ENCODE measurements at regions not wholly inside any gene's neighbourhood (a gene's known extent, or its start where the extent isn't known, plus 50 kb on each side); places are given as distances from the start of the nearest gene placed in this dataset.

DNA sequence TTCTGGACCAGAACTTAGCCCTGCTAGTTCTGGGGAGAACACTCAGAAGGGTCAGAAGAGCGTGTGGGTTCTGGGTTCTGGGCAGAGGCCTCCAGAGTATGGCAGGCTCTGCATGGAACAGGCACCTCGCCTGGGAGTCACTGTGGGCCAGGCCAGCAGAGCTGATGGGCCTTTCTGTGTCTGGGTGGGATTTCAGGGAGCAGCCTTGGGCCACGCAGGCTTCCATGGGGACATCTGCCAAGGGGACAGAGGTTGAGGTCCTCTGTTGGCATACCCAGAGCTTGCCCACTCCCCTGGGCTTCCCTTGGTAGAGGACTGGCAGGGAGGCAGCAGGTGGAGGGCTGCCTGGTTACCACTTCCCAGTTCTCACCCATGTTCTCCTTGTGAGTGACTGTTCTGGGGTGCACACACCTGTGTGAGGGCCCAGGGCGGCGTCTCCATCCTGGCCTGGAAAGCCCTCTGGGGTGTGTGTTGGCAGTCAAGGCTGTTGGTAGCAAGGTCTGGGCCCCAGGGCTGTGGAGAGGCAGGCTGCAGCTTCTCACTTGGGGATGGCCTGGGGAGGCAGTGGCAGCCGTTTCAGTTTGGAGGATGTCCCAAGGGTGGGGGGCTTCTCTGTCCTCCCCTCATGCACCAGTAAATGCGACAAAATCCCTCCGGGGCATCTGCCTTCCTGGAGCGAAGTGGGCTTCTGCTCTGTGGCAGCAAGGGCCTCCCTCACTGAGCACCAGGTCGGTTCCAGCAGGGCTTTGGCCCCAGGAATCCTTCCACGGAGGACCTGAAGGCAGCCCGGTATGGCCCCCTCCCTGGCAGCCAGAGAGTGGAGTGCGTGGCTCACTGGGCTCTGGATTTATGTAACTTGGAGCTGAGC, 74.6 kb upstream of the HDAC4 start:
- H3K4me1 ChIP-seq = no peaks in the 10 kb centered on the region
- peak in 1 of 3 donors; percentile 35 for DNase-seq
- no peaks in the 10 kb centered on the region for H3K27me3 ChIP-seq
- TF ChIP-seq, protein P1, sequence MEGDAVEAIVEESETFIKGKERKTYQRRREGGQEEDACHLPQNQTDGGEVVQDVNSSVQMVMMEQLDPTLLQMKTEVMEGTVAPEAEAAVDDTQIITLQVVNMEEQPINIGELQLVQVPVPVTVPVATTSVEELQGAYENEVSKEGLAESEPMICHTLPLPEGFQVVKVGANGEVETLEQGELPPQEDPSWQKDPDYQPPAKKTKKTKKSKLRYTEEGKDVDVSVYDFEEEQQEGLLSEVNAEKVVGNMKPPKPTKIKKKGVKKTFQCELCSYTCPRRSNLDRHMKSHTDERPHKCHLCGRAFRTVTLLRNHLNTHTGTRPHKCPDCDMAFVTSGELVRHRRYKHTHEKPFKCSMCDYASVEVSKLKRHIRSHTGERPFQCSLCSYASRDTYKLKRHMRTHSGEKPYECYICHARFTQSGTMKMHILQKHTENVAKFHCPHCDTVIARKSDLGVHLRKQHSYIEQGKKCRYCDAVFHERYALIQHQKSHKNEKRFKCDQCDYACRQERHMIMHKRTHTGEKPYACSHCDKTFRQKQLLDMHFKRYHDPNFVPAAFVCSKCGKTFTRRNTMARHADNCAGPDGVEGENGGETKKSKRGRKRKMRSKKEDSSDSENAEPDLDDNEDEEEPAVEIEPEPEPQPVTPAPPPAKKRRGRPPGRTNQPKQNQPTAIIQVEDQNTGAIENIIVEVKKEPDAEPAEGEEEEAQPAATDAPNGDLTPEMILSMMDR (IDR thresholded peaks at IDR 0.05) = no peak
- TF ChIP-seq POLR2A (IDR thresholded peaks at IDR 0.05) = no peak
- H3K27ac ChIP-seq = no peak overlapping the region
- H3K4me3 ChIP-seq = no peak overlapping the region
- no peaks in the 10 kb centered on the region for H3K36me3 ChIP-seq
- H3K9me3 ChIP-seq = no peaks in the 10 kb centered on the region

DNA sequence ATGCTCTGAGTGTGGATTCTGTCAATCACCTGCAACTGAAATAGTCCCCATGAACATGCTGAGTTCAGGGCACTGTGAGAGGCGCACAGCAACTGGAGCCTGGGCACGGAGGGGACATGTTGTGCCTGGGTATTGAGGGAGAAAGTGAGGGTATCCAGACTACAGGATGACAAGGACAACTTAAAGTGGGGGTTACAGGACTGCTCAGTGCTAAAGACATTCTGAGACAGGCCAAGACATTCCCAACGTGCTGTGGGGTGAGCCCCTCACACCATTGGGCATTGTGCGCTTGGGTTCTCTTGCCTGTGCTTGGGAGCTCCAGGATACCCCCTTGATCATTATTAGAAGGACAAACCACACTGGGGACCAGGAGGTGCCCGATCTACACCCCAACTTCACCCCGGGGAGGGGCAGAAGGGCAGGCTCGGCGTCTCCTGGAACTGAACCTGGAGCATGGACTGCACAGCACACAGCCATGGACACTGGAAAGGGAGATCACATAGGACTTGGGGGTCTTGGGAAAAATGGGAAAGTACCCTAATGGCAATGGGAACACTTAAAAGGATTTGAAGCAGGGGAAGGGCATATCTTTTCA, 72.5 kb upstream of the HDAC4 start:
- Histone ChIP-seq H3K27me3 (no peaks in the 10 kb centered on the region), H3K9me3 (no peaks in the 10 kb centered on the region), H3K4me1 (no peaks in the 10 kb centered on the region), H3K36me3 (no peaks in the 10 kb centered on the region), H3K27ac (no peak overlapping the region), H3K4me3 (no peak overlapping the region)
- DNase-seq = no peak
- TF ChIP-seq, protein P1 (IDR thresholded peaks at IDR 0.05) = no peak
- no peak for TF ChIP-seq POLR2A (IDR thresholded peaks at IDR 0.05)

DNA sequence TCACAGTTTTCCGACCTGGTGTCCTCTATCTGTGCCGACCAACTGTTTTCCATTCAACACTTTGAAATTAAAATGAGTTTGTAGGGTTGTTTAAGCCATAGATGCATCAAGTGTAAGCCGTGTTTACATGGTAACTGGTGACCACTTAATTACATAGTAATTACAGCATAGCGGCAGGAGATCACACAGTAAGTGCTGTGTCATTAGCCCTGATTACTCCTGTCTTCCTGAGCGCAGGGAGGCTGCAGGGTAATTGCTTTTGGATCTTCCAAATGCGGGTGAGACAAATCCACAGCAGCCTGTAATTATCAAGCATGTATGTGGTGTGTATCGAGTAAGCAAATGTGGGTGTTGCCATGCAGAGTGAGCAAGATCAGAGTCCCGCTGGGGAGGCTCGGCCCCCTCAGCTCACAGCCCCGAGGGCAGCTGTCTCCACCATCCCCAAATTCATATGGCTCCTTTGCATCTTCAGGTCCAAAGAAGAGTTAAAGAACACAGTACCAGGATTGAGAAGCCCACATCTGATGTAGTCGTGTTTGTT, 71.5 kb upstream of the HDAC4 start:
- Histone ChIP-seq H3K9me3 (no peaks in the 10 kb centered on the region), H3K4me3 (no peak overlapping the region), H3K4me1 (no peaks in the 10 kb centered on the region), H3K27ac (no peak overlapping the region), H3K27me3 (no peaks in the 10 kb centered on the region), H3K36me3 (no peaks in the 10 kb centered on the region)
- TF ChIP-seq, protein P1 (IDR thresholded peaks at IDR 0.05) = no peak
- TF ChIP-seq POLR2A (IDR thresholded peaks at IDR 0.05) = no peak
- peak in 1 of 3 donors; percentile 25 for DNase-seq

DNA sequence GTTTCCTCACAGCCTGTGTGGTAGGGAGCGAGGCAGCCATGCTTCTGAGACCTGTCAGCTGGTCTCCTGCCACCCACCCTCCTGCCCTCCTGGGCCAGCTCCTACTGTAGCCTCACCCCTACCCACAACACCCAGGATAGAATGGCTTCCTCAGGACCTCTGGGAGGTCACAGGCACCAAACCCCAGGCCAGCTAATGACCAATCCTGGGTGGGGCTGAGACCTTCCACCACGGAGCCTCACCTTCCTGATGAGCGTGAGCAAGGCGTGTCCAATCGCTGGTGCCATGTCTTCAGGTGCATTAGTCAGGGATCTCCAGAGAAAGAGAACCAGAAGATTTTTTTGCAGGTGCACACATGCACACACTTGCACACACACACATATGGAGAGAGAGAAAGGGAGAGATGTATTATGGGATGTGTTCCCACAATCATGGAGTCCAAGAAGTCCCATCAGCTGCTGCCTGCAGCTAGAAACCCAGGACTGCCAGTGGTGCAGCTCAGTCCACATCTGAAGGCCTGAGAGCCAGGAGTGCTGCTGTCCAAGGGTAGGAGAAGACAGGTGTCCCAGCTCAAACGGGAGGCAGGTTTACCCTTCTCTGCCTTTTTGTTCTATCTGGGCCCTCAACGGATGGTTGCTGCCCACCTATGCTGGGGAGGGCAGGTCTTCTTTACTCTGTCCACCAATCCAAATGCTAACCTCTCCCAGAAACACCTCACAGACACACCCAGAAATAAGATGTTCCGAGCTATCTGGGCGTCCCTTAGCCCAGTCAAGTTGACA, 70.4 kb upstream of the HDAC4 start:
- H3K27me3 ChIP-seq = no peaks in the 10 kb centered on the region
- no peak for TF ChIP-seq POLR2A (IDR thresholded peaks at IDR 0.05)
- TF ChIP-seq, protein P1 (IDR thresholded peaks at IDR 0.05) = no peak
- no peaks in the 10 kb centered on the region for H3K36me3 ChIP-seq
- peak in 2 of 3 donors; percentile 26 to 30 for DNase-seq
- H3K4me3 ChIP-seq = no peak overlapping the region
- H3K4me1 ChIP-seq = no peaks in the 10 kb centered on the region
- no peak overlapping the region for H3K27ac ChIP-seq
- H3K9me3 ChIP-seq = no peaks in the 10 kb centered on the region

DNA sequence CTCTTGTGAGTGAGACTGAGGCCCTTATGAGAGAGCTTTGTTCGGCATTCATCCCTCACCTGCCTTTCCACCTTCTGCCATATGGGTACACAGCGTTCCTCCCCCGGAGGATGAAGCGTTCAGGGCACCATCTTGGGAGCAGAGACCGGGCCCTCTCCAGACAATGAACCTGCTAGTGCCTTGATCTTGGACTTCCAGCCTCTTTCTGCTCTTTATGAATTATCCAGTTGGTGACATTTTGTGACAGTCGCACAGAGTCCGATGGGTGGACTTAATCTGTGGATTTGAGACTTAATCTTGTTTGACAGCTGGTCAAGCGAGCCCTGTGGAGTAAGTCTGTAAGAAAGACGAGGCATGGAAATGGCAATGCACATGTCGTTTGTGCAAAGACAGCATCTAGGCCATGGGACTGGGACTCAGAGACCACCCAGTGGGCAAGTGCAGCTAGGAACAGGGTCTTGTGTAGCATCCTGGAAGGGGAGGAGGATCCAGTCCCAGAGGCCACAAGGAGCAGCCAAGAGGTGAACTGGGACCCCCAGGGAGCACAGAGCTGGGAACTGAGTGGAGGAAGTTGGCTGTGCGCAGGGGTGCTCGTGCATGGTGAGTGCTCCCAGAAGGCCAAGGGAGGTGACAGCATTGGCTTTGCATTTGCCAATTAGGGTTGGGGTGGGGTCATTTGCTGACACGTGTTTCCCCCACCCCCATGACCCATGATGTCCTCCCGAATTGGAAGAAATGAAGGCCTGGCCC, 69.5 kb upstream of the HDAC4 start:
- Histone ChIP-seq H3K9me3 (no peaks in the 10 kb centered on the region), H3K36me3 (no peaks in the 10 kb centered on the region), H3K27ac (no peak overlapping the region), H3K27me3 (no peaks in the 10 kb centered on the region), H3K4me3 (no peak overlapping the region), H3K4me1 (peaks cover 0 to 5% (median 1%) of the 10 kb centered on the region in 4 donors)
- DNase-seq = peak in 1 of 3 donors; percentile 23
- TF ChIP-seq, protein P1 (IDR thresholded peaks at IDR 0.05) = no peak
- no peak for TF ChIP-seq POLR2A (IDR thresholded peaks at IDR 0.05)
